Erythroblast (primary cell): ENCODE measurements at regions not wholly inside any gene's neighbourhood (a gene's known extent, or its start where the extent isn't known, plus 50 kb on each side); places are given as distances from the start of the nearest gene placed in this dataset.
A peak's percentile ranks its signal among the peaks of the same experiment; 100 is the strongest.
"Not testable (repeated sequence)": the region's sequence is repeated elsewhere in the genome, so short reads cannot be mapped to it uniquely, and the experiment has no call there.

Experiments used
- DNase-seq, 2 experiments: peaks; one replicate each; lab custom pipeline; 2025; lab: John Stamatoyannopoulos, UW
- GATA1 ChIP-seq: IDR thresholded peaks from 2 replicates; pipeline ENCODE4 v1.6.1; 2011; ENCODE audit warnings: low read depth, mild to moderate bottlenecking, control low read depth, low read length, moderate library complexity
- POLR2A ChIP-seq: IDR thresholded peaks from 2 replicates; pipeline ENCODE4 v1.6.1; 2011; ENCODE audit warnings: mild to moderate bottlenecking, low read length

GRCh38 chr7:127476618-127477017 lies 84.1 kb upstream of the ZNF800 start:
- no peak for DNase-seq
- TF ChIP-seq POLR2A (no peak), GATA1 (no peak)

DNA sequence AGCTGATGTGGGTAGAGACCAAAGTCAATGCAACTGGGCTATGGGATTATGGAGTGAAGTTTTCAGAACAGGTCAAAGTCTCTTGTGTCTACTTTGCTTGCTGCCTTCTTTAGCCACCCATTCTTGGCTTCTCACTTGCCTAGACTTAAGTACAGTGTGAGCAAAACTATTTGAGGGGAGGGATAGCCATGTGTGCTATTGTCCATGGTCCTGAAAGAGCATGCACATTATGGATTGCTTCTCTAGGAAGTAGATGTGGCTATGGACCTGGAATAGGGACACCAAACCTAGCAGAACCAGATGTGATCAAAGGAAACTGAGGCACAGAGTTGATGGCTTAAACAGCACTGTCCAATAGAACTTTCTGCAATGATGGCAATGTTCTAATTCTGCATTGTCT lies 81.9 kb upstream of the ZNF800 start:
- TF ChIP-seq POLR2A, result no peak
- no peak for TF ChIP-seq GATA1

DNA sequence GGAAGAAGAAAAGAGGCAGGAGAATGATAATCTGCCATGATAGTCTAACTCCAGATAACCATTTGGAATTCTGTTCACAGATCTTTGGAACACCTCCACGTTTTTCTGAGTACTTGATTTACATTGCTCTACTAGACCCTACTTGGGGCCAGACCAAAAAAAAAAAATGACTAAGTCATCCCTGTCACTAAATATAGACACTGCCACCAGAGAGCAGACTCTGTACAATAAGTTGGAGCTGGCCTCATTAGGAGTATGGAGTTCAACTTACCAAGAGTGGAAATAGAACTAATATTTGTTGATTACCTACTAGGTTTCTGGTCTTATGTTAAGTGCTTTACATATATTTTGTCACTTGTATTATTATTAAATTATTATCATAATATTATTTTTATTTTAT lies 80.9 kb upstream of the ZNF800 start:
- TF ChIP-seq GATA1, result no peak
- no peak for TF ChIP-seq POLR2A
- DNase-seq, result peak; percentile 11 to 21

More for the DNA sequence above, 81.9 kb upstream of the ZNF800 start:
- no peak for DNase-seq

GRCh38 chr7:127460077-127460476 lies 67.6 kb upstream of the ZNF800 start:
- DNase-seq, result no peak
- TF ChIP-seq POLR2A, result no peak
- TF ChIP-seq GATA1, result no peak

DNA sequence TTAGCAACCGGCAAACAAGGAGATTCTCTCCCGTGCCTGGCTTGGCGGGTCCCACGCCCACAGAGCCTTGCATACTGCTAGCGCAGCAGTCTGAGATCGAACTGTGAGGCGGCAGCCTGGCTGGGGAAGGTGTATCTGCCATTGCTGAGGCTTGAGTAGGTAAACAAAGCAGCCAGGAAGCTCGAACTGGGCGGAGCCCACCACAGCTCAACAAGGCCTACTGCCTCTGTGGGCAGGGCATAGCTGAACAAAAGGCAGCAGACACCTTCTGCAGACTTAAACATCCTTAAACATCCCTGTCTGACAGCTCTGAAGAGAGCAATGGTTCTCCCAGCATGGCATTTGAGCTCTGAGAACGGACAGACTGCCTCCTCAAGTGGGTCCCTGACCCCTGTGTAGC lies 58.8 kb upstream of the ZNF800 start:
- not testable (repeated sequence) for DNase-seq

DNA sequence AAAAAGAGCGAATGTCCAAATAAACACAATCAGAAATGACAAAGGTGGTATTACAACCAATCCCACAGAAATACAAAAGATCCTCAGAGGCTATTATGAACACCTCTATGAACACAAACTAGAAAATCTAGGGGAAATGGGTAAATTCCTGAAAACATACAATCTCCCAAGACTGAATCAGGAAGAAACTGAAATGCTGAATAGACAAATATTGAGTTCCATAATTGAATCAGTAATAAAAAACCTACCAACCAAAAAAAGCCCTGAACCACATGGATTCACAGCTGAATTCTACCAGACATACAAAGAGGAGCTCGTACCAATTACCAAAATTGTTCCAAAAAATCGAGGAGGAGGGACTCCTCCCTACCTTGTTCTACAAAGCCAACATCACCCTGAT lies 56.1 kb upstream of the ZNF800 start:
- no peak for DNase-seq
- TF ChIP-seq POLR2A (no peak), GATA1 (no peak)

DNA sequence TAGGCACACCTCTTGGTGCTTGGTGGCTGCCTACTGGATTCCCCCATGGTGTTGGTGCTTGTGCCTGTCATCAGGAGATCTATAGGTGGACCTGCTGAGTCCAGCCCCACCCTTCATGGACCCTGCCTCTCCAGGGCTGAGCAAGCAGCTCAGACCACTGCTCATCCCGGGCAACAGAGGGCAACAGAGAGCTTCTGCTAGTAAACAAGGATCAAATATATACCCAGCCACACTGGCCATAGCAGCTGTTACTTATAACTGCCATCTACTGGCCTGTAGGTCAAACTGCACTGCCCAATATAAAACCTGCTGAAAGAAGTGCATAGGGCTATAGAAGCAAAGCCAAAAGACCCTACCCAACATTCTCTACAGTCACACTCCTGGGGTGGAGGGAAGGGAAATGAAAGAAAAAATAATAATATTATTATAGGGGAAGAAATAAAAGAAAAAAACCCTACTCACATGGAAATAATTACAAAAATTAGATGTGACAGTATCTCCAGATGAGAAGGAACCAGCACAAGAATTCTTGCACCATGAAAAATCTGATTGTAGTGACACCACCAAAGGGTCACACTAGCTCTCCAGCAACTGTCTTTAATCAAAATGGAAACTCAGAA lies 54.9 kb upstream of the ZNF800 start:
- TF ChIP-seq GATA1 (no peak), POLR2A (no peak)
- DNase-seq, result peak; percentile 81 to 82

DNA sequence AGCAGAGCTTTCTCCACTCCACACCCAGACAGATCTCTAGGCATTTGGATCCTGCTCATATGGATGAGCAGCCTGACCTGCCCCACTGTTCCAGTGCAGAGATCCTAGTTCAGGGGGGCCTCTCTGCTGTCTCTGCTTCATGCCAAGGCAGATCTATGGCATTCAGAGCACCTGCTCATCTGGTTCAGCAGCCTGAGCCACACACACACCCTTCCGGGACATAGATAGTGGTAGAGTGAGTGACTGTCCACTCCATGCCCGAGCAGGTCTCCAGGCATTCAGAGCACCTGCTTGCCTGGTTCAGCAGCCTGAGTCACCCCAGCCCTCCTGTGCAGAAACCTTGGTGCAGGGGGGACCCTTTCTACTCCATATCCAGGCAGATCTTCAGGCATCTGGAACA lies 54.3 kb upstream of the ZNF800 start:
- TF ChIP-seq GATA1, result no peak
- TF ChIP-seq POLR2A, result no peak
- peak in 1 of 2 experiments; percentile 2 for DNase-seq
